Activated CD4-positive, CD25-positive, alpha-beta regulatory T cell treated with anti-CD3 and anti-CD28 coated beads, Interleukin-2, amount 50 U/mL, for 24 hours (primary cell): ENCODE measurements at regions not wholly inside any gene's neighbourhood (a gene's known extent, or its start where the extent isn't known, plus 50 kb on each side); places are given as distances from the start of the nearest gene placed in this dataset.

Experiments
- ATAC-seq, 2 donors: fragments of 150-1000 bp; cut with Tn5 transposase; one replicate each; pipeline ENCODE4 v1.10.0; 2021; ENCODE audit warnings: mild to moderate bottlenecking in 1 of 2, moderate library complexity in 1 of 2

DNA sequence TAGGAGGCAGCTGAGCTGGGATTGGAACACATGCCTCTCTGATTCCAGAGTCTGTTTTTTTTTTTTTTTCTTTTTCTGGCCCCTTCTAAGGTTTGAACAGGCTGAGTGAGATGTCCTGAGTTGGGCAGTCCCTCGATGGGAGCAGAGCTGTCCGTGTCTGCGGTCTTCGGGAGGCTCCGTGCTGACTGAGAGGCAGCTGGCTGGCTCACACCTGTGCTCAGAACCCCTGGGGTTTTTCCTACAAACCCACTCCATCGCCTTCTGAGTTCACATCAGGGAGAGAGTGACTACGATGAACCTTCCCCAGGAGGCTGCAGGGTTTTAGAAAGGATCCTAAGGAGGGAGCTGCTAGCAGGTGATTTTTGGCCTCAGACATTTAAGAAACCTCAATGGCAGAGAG lies 92.5 kb downstream of the IRF8 start:
- ATAC-seq: no peak

DNA sequence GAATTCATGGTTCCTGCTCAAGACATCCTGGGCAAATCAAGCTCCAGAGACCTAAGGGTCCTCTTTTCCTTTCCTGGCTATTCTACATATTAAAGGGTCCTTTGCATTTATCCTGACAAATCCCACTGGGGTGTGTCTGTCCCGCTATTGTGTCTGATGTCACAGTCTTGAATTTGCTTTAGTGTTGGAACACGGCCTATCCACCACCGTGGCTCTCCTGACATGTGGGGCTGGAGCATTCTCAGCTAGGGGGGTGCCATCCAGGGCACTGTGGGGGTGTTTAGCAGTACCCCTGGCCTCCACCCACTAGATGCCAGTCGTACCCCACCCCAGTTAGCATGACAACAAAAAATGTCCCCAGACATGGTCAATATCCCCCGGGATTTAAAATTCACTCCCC lies 92.9 kb downstream of the IRF8 start:
- no peak for ATAC-seq

GRCh38 chr16:85992359-85992758 lies 93.4 kb downstream of the IRF8 start:
- no peak for ATAC-seq

DNA sequence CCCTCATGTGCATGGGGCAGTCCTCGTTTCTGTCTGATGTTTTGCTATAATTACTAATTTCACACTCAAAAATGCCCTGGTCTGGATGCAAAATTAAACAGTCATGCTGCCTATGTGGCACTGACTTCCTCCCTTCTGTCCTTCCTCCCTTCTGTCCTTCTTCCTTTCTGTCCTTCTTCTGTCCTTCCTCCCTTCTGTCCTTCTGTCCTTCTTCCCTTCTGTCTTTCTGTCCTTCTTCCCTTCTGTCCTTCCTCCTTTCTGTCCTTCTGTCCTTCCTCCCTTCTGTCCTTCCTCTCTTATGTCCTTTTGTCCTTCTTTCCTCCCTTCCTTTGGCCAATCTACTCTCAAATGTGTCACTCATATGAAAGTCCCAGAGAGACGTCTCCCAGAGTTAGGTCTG lies 93.8 kb downstream of the IRF8 start:
- ATAC-seq: no peak

- no peak for ATAC-seq
Observed at GRCh38 chr16:85994492-85995490, 95.8 kb downstream of the IRF8 start.

- no peak for ATAC-seq
Observed at GRCh38 chr16:85995541-85996423, 96.8 kb downstream of the IRF8 start.

DNA sequence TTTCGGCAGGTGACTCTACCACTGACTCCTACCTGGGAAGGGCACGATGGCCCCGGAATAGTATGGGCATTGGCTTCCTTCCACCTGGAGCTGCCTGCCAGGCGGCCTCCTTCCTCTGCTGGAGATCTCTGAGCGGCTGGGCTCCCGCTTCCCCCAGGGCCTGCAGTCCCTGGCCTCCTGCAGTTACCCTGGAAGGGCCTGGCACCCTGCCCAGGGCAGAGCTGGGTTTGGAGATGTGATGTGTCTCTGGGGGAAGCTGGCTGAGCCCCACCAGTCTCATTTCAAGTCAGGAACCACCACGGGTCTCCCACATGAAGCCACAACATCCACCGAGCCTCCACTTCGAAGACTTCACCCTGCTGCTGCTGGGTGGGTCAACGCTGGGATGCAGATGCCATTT lies 97.9 kb downstream of the IRF8 start:
- no peak for ATAC-seq

DNA sequence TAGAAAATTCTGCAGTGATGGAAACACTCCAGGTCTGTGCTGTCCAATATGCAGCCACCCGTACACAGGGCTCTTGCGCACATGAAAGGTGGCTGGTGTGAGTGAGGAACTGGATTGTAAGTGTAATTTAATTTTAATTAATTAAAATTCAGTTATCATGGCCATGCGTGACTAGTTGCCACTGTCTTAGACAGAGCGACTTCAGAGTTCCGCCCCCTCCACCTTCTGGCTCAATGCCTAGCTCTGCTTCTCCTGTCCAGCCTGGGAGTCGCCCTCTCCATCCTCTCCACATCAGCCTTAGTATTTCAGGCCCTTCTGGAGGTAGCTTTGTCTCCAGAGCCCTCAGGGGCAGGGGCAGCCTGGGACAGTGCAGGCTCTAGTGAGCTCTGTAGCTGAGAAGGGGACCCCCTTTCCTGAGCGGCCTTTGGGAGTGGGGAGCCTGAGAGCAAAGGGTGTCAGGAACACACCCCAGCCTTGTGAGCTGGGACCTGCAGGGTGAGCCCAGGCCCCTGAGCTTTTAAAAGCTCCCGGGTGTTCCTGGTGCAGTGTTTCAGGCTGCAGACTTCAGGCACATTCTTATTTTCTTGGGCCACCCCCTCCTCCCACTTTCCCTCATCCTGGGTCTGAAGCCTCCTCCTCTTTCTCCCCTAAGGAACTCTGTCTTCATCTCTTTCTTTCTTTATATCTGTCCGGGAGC lies 99.4 kb downstream of the IRF8 start:
- ATAC-seq: no peak

DNA sequence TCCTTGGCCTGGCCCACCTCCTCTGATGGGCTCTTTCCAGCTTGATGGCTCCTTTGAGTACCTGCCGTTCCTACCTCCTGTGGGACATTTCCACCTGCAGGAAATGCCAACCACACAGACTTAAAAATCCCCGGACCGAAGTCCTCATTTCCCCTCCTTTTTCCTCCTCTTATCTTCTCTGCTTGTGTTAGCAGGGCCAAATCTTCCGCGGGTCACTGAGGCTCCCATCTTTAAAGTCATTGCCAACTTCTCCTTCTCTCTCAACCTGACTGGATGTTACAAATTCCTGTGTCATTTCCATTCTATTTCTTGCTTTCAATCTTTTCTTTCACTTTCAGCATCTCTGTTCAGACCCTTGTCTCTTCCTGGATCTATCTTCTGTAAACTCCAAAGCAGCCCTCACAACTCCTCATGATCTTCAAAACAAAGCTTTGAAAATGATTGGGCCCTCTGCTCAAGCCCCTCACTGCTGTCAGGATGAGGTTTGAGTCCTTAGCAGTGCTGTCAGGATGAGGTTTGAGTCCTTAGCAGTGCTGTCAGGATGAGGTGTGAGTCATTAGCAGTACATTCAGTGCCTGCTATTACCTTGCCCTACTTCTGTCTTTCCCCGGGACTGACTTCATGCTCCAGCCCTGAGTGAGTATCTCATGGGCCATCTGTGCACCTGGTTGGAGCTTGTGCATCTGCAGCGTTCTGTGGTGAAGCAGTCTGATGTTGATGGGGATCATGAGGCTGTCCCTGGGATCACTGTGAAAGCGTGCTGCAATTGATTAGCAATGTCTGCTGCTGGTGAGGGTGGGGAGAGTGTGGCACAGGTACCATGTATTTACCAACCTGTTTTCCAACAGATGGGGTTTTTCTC lies 100.1 kb downstream of the IRF8 start:
- peak; percentile 48 to 55 for ATAC-seq

DNA sequence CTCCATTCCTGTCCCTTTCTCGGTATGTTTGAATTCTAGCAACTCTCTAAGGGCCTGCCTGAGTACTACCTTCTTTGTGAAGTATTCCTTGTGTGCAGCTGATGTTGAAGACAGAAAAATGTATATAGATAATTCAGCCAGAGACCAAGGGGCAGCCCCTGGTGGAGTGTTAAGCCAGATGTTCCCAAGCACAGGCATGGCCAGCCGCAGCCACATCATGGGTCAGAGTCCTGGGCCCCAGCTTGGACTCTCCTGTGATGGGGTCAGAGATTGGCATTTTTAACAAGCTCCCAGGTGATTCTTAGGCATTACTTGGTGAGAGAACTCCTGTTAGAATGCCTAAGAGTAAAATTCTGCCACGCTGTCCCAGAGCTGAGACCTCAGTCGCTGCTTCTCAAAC lies 100.8 kb downstream of the IRF8 start:
- no peak for ATAC-seq

GRCh38 chr16:86002178-86002900 lies 103.4 kb downstream of the IRF8 start:
- ATAC-seq: no peak

GRCh38 chr16:86007524-86007923 lies 108.6 kb downstream of the IRF8 start:
- peak; percentile 62 to 63 for ATAC-seq

DNA sequence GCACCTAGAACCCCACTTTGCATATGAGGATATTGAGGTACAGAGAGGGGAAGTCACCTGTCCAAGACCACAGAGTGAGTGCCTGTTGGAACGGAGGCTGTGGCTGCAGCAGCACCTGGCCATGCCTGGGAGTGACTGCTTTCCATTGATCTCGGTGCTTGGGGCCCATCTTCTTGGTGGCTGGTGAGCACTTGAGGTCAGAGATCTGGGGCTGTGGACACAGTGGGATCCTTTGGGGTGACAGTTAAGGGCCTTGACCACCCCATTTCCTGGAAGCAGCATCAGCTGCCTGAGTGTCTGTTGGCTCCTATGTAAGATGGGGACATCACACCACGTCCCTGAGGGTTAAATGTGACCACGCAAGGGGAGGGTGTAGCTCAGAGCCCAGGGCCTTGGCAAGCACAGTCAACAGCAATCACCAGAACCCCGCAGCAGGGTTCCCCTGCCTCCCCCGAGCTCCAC lies 111.7 kb downstream of the IRF8 start:
- ATAC-seq: no peak

- ATAC-seq: no peak
Observed at GRCh38 chr16:86011532-86011931, 112.6 kb downstream of the IRF8 start.

- no peak for ATAC-seq
Observed at GRCh38 chr16:86012221-86012620, 113.3 kb downstream of the IRF8 start.

DNA sequence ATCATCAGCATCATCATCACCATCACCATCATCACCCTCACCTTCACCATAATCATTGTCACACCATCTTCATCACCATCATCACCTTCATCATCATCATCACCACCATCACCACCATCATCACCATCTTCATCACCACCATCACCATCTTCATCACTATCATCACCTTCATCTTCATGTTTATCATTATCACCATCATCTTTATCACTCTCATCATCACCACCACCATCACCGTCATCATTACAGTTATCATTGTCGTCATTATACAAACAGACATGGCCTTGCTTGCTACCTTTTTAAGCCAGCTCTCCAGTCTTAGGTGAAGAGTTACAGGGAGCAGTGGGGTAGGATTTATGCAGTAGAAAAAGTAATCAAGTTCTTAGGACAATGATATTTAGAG lies 114.9 kb downstream of the IRF8 start:
- no peak for ATAC-seq

DNA sequence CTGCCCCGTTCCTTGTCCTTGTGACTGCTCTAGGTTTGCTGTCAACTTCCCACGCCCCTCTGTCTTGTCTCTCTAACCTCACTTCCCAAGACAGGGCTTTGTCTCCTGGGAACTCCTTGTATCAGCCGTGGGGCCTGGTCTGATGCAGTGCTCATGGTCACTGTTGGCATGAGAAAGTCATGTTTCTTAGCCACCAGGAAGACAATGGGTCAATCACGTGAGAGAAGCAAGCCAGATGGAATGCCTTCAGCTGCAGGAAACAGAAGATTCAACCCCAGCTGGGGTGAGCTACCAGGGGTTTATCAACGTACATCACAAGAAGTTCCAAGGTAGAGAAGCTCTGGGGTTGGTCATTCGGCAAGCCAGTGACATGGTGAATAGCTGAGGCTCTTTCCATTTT lies 116.6 kb downstream of the IRF8 start:
- no peak for ATAC-seq

DNA sequence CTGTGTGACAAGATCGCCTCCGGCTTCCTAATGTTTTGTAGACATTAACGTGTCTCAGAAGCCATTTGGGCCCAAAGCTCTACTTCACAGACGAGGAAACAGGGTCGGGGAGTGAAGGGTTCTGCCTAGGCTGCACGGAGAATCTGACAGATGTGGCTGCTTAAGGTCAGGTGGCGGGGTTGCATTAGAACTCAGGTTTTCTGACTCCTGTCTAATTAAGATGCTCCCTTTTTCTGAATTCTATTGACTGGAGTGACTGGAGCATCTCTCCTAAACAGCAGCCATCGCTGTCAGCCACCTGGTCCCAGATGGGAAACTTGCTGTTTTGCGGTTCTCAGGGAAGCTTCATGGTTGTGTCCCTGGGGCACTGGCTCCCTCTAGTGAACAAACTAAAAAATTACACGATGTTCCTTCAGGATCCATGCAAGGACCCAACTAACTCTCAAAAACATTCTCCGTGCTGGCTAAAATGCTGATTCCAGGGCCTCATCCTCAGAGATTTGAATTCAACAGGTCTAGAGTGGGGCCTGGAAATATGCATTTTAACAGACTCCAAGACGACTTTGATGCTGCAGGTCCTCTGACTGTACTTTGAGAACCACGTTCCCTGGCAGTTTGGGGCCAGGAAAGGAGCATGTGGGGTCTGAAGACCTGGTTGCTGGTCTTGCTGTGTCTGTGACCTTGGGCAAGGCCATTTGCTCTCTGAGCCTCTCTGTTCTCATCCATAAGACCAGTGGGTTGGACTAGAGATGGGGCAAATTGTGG lies 117.4 kb downstream of the IRF8 start:
- peak in 1 of 2 donors; percentile 20 for ATAC-seq

GRCh38 chr16:86018071-86018470 lies 119.1 kb downstream of the IRF8 start:
- ATAC-seq: no peak

DNA sequence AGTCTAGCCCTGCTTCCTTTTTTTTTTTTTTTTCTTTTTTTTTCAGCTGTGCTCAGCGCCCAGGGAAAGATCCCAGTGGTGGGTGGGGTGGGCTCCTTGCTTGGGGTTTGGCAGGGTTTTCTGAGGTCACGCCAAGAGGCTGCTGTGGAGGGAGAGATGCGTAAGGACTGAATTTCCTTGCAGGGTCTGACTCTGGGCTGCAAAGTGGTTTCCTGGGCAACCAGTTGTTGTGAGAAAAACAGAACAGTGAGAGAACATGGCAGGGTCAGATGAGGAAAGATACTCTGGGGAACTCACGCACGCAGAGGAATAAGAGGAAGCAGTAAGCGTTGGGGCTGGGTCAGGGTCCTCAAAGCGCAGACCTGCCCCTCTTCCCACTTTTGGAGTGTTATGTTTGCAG lies 119.5 kb downstream of the IRF8 start:
- no peak for ATAC-seq
